OCI-LY1 (cell line): ENCODE measurements at regions not wholly inside any gene's neighbourhood (a gene's known extent, or its start where the extent isn't known, plus 50 kb on each side); places are given as distances from the start of the nearest gene placed in this dataset.

ENCODE experiments used
- H2AFZ ChIP-seq: fragments of 200-600 bp; sonication (generic), shearing (Covaris generic); 2 replicates; pipeline ENCODE4 v1.6.0; 2014; ENCODE audit warnings: antibody characterized with exemption, mild to moderate bottlenecking, low read length
- H3F3A ChIP-seq: fragments of 200-600 bp; sonication (generic), shearing (Covaris generic); 2 replicates; pipeline ENCODE4 v1.6.0; 2014; ENCODE audit warnings: mild to moderate bottlenecking, antibody characterized with exemption, low read length, moderate library complexity; ENCODE audit not compliant: insufficient read depth
- H3K27ac ChIP-seq: fragments of 200-600 bp; sonication (generic); 2 replicates; pipeline ENCODE4 v1.5.1; 2014; ENCODE audit warnings: low read length, mixed run types, mild to moderate bottlenecking, low read depth; ENCODE audit not compliant: poor library complexity, severe bottlenecking
- H3K27me3 ChIP-seq: fragments of 200-600 bp; sonication (generic); 2 replicates; pipeline ENCODE4 v1.6.0; 2014; ENCODE audit warnings: antibody characterized with exemption, mild to moderate bottlenecking, low read length, moderate library complexity; ENCODE audit not compliant: insufficient read depth
- H3K36me3 ChIP-seq: fragments of 200-600 bp; sonication (generic); 2 replicates; pipeline ENCODE4 v1.6.1; 2014; ENCODE audit warnings: mild to moderate bottlenecking, antibody characterized with exemption, low read length, moderate library complexity, mixed read lengths; ENCODE audit not compliant: insufficient read depth
- H3K4me1 ChIP-seq: fragments of 200-600 bp; sonication (generic); 2 replicates; pipeline ENCODE4 v1.5.1; 2014; ENCODE audit warnings: mild to moderate bottlenecking, low read length, moderate library complexity; ENCODE audit not compliant: insufficient read depth, severe bottlenecking
- H3K4me2 ChIP-seq: fragments of 200-600 bp; sonication (generic), shearing (Covaris generic); 2 replicates; pipeline ENCODE4 v1.6.1; 2014; ENCODE audit warnings: low read length
- H3K4me3 ChIP-seq: fragments of 200-600 bp; sonication (generic); 2 replicates; pipeline ENCODE4 v1.5.1; 2014; ENCODE audit warnings: low read length, low read depth, mild to moderate bottlenecking, mixed read lengths; ENCODE audit not compliant: poor library complexity, severe bottlenecking
- H3K79me2 ChIP-seq: fragments of 200-600 bp; shearing (Covaris generic); 2 replicates; pipeline ENCODE4 v1.6.1; 2016; ENCODE audit warnings: mixed run types, low read length, mixed read lengths; ENCODE audit not compliant: insufficient read depth
- H3K9ac ChIP-seq: fragments of 200-600 bp; sonication (generic), shearing (Covaris generic); 2 replicates; pipeline ENCODE4 v1.6.1; 2014; ENCODE audit warnings: mild to moderate bottlenecking, low read length, mixed read lengths
- H3K9me2 ChIP-seq: fragments of 200-600 bp; sonication (generic), shearing (Covaris generic); 2 replicates; pipeline ENCODE4 v1.6.1; 2014; ENCODE audit warnings: low read depth, mild to moderate bottlenecking, low read length, mixed read lengths
- H3K9me3 ChIP-seq: fragments of 200-600 bp; shearing (Covaris generic); 2 replicates; pipeline ENCODE4 v1.6.1; 2014; ENCODE audit warnings: low read length, mixed read lengths
- H4K20me1 ChIP-seq: fragments of 200-600 bp; sonication (generic), shearing (Covaris generic); 2 replicates; pipeline ENCODE4 v1.6.0; 2016; ENCODE audit warnings: mild to moderate bottlenecking, low read length; ENCODE audit not compliant: insufficient read depth
- CTCF ChIP-seq: fragments of 200-600 bp; sonication (generic), shearing (Covaris generic); IDR thresholded peaks from 2 replicates; pipeline ENCODE4 v1.5.1; 2017; ENCODE audit warnings: mild to moderate bottlenecking, antibody characterized with exemption, low read length, moderate library complexity, mixed read lengths
- EZH2 ChIP-seq: fragments of 200-600 bp; sonication (generic), shearing (Covaris generic); IDR thresholded peaks from 2 replicates; pipeline ENCODE4 v1.8.0; 2017; ENCODE audit warnings: borderline replicate concordance, mixed run types, mild to moderate bottlenecking, antibody characterized with exemption, low read length, moderate library complexity, mixed read lengths

GRCh38 chr18:29430416-29430815 is 1253.5 kb upstream of the CDH2 start:
- Histone ChIP-seq H2AFZ (no peak overlapping the region), H3K4me3 (no peak overlapping the region), H3K9me3 (0 out of 2 replicates have a peak, but pooled peaks cover 3% of the 10 kb centered on the region), H3K4me2 (no peak overlapping the region), H4K20me1 (no peaks in the 10 kb centered on the region), H3K9me2 (no peaks in the 10 kb centered on the region), H3K9ac (no peak overlapping the region), H3K4me1 (no peaks in the 10 kb centered on the region), H3K36me3 (no peaks in the 10 kb centered on the region), H3F3A (no peaks in the 10 kb centered on the region), H3K27ac (no peak overlapping the region), H3K27me3 (no peaks in the 10 kb centered on the region), H3K79me2 (no peaks in the 10 kb centered on the region)
- TF ChIP-seq CTCF (no peak), EZH2 (no peak)

- no peak overlapping the region for H3K4me3 ChIP-seq
- no peaks in the 10 kb centered on the region for H3K4me1 ChIP-seq
- H3K27ac ChIP-seq, result no peak overlapping the region
- no peaks in the 10 kb centered on the region for H4K20me1 ChIP-seq
- H2AFZ ChIP-seq, result no peak overlapping the region
- no peaks in the 10 kb centered on the region for H3K9me2 ChIP-seq
- H3K79me2 ChIP-seq, result no peaks in the 10 kb centered on the region
- H3K9me3 ChIP-seq, result peaks cover 3% of the 10 kb centered on the region; the same call in 1 of the 2 replicates
- H3K36me3 ChIP-seq, result no peaks in the 10 kb centered on the region
- H3K27me3 ChIP-seq, result no peaks in the 10 kb centered on the region
- H3F3A ChIP-seq, result no peaks in the 10 kb centered on the region
- H3K4me2 ChIP-seq, result no peak overlapping the region
- H3K9ac ChIP-seq, result no peak overlapping the region
- TF ChIP-seq CTCF (no peak), EZH2 (no peak)
Observed at GRCh38 chr18:29418136-29418535, 1241.2 kb upstream of the CDH2 start.

GRCh38 chr18:29406996-29407395 is 1230.1 kb upstream of the CDH2 start:
- H3F3A ChIP-seq, result no peaks in the 10 kb centered on the region

More at GRCh38 chr18:29406996-29407395, 1230.1 kb upstream of the CDH2 start:
- TF ChIP-seq CTCF (no peak), EZH2 (no peak)
- H3K36me3 ChIP-seq, result no peaks in the 10 kb centered on the region
- H3K4me2 ChIP-seq, result no peak overlapping the region
- H4K20me1 ChIP-seq, result no peaks in the 10 kb centered on the region
- no peak overlapping the region for H3K9ac ChIP-seq
- H3K9me3 ChIP-seq, result no peaks in the 10 kb centered on the region
- no peaks in the 10 kb centered on the region for H3K27me3 ChIP-seq
- H3K4me3 ChIP-seq, result no peak overlapping the region
- no peaks in the 10 kb centered on the region for H3K4me1 ChIP-seq
- no peak overlapping the region for H2AFZ ChIP-seq
- no peaks in the 10 kb centered on the region for H3K9me2 ChIP-seq
- H3K79me2 ChIP-seq, result no peaks in the 10 kb centered on the region
- no peak overlapping the region for H3K27ac ChIP-seq
